ENCODE measurements at regions not wholly inside any gene's neighbourhood (a gene's known extent, or its start where the extent isn't known, plus 50 kb on each side); places are given as distances from the start of the nearest gene placed in this dataset.
"Not testable (repeated sequence)": the region's sequence is repeated elsewhere in the genome, so short reads cannot be mapped to it uniquely, and the experiment has no call there.

- H3K4me1 Mint-ChIP-seq (ENCODE audit: low read depth), result peaks cover 6% of the 10 kb centered on the region
- no peaks in the 10 kb centered on the region for H3K36me3 Mint-ChIP-seq (ENCODE audit: insufficient read depth)
- no peak for DNase-seq (ENCODE audit: low spot score, unreplicated experiment)
- H3K4me3 Mint-ChIP-seq (ENCODE audit: low read depth), result no peak overlapping the region
- peak overlapping the region; percentile 51 for H3K27ac Mint-ChIP-seq
- no peaks in the 10 kb centered on the region for H3K27me3 Mint-ChIP-seq
- TF ChIP-seq, protein P1, sequence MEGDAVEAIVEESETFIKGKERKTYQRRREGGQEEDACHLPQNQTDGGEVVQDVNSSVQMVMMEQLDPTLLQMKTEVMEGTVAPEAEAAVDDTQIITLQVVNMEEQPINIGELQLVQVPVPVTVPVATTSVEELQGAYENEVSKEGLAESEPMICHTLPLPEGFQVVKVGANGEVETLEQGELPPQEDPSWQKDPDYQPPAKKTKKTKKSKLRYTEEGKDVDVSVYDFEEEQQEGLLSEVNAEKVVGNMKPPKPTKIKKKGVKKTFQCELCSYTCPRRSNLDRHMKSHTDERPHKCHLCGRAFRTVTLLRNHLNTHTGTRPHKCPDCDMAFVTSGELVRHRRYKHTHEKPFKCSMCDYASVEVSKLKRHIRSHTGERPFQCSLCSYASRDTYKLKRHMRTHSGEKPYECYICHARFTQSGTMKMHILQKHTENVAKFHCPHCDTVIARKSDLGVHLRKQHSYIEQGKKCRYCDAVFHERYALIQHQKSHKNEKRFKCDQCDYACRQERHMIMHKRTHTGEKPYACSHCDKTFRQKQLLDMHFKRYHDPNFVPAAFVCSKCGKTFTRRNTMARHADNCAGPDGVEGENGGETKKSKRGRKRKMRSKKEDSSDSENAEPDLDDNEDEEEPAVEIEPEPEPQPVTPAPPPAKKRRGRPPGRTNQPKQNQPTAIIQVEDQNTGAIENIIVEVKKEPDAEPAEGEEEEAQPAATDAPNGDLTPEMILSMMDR (IDR thresholded peaks at IDR 0.05; ENCODE audit: unreplicated experiment), result no peak
- H3K9me3 Mint-ChIP-seq (ENCODE audit: low read depth), result no peaks in the 10 kb centered on the region
These were observed 77.0 kb upstream of the SGK1 start for GRCh38 chr6:134394905-134395304.

DNA sequence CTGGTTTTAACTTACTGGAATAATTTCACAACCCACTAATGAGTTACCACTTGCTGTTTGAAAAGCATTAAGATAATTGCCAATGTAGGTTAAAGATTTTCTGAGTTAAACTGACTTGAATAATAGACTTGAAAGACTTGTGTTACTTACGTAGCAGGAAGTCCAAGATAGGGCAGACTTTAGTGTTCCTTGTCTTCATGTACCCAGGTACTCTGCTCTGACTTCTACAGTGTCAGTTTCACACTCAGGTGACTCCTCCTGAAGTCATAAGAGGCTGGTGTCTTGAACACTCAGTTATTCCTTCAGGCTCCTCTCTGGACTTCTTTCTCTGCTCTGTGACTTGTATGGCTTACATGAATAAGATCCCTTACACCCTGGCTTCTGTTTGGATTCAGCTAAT is 76.3 kb upstream of the SGK1 start:
- Mint-ChIP-seq H3K27ac (peak overlapping the region; percentile 51), H3K36me3 (ENCODE audit: insufficient read depth) (no peaks in the 10 kb centered on the region), H3K27me3 (no peaks in the 10 kb centered on the region), H3K9me3 (ENCODE audit: low read depth) (no peaks in the 10 kb centered on the region), H3K4me1 (ENCODE audit: low read depth) (peaks cover 6% of the 10 kb centered on the region), H3K4me3 (ENCODE audit: low read depth) (no peak overlapping the region)
- TF ChIP-seq, protein P1 (IDR thresholded peaks at IDR 0.05; ENCODE audit: unreplicated experiment), result no peak
- no peak for DNase-seq (ENCODE audit: low spot score, unreplicated experiment)

- no peak for DNase-seq (ENCODE audit: low spot score, unreplicated experiment)
- no peaks in the 10 kb centered on the region for H3K27me3 Mint-ChIP-seq
- no peak overlapping the region for H3K4me3 Mint-ChIP-seq (ENCODE audit: low read depth)
- TF ChIP-seq, protein P1 (IDR thresholded peaks at IDR 0.05; ENCODE audit: unreplicated experiment), result no peak
- peaks cover 6% of the 10 kb centered on the region for H3K4me1 Mint-ChIP-seq (ENCODE audit: low read depth)
- H3K36me3 Mint-ChIP-seq (ENCODE audit: insufficient read depth), result no peaks in the 10 kb centered on the region
- H3K27ac Mint-ChIP-seq, result no peak overlapping the region
- no peaks in the 10 kb centered on the region for H3K9me3 Mint-ChIP-seq (ENCODE audit: low read depth)
These were observed 73.3 kb upstream of the SGK1 start for GRCh38 chr6:134391205-134391604.

DNA sequence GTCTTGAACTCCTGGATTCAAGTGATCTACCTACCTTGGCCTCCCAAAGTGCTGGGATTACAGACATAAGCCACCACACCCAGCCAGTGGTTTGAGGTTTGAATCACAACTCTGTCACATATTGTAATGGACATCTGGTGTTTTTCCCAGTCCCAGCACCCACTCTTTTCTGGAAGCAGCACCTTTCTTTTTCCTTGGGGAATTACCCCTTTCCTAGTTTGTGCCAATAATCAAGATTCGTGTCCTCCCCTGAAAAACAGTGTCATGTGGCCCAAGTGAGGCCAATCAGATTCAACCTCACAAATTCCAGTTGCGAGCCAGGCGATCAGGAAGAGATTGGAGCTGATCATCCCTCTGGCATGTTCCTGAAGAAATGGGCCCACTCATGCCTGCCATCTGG is 71.7 kb upstream of the SGK1 start:
- Mint-ChIP-seq H3K4me1 (ENCODE audit: low read depth) (peaks cover 9% of the 10 kb centered on the region), H3K4me3 (ENCODE audit: low read depth) (no peak overlapping the region), H3K9me3 (ENCODE audit: low read depth) (peaks cover 2% of the 10 kb centered on the region), H3K27me3 (no peaks in the 10 kb centered on the region), H3K36me3 (ENCODE audit: insufficient read depth) (no peaks in the 10 kb centered on the region), H3K27ac (no peak overlapping the region)
- no peak for DNase-seq (ENCODE audit: low spot score, unreplicated experiment)
- TF ChIP-seq, protein P1 (IDR thresholded peaks at IDR 0.05; ENCODE audit: unreplicated experiment), result no peak

DNA sequence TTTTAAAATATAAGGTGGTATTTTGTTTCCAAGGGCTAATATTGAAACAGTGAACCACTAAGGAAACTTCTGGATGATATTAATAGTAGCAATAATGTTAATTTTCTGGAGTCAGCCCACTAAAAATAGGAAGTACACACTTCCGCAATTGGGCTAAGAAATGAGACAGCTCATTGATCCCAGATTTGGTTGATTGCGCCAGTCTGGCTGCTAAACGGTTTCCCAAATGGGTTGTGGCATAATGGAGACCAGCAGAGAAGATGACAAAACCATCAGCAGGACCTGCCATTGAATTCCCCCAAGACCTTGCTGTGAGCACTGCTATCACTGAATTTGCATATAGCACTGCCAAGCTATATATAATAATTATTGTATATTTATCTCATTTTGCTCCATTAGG is 71.2 kb upstream of the SGK1 start:
- Mint-ChIP-seq H3K4me3 (ENCODE audit: low read depth) (no peak overlapping the region), H3K27me3 (no peaks in the 10 kb centered on the region), H3K27ac (no peak overlapping the region), H3K36me3 (ENCODE audit: insufficient read depth) (no peaks in the 10 kb centered on the region), H3K4me1 (ENCODE audit: low read depth) (peaks cover 7% of the 10 kb centered on the region), H3K9me3 (ENCODE audit: low read depth) (peaks cover 2% of the 10 kb centered on the region)
- DNase-seq (ENCODE audit: low spot score, unreplicated experiment), result no peak
- TF ChIP-seq, protein P1 (IDR thresholded peaks at IDR 0.05; ENCODE audit: unreplicated experiment), result no peak

DNA sequence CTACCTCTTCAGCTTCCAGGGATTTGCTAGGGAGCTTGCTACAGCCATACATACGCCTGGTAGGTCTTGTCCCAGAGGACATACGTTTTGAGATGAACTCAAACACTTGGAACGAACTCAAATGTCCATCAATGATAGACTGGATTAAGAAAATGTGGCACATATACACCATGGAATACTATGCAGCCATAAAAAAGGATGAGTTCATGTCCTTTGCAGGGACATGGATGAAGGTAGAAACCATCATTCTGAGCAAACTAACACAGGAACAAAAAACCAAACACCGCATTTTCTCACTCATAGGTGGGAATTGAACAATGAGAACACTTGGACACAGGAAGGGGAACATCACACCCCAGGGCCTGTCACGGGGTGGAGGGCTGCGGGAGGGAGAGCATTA is 68.6 kb upstream of the SGK1 start:
- H3K27me3 Mint-ChIP-seq; H3K9me3 Mint-ChIP-seq (ENCODE audit: low read depth); H3K36me3 Mint-ChIP-seq (ENCODE audit: insufficient read depth); H3K4me3 Mint-ChIP-seq (ENCODE audit: low read depth); DNase-seq (ENCODE audit: low spot score, unreplicated experiment): not testable (repeated sequence)
- Mint-ChIP-seq H3K27ac (peak overlapping the region; percentile 71), H3K4me1 (ENCODE audit: low read depth) (peaks cover 18% of the 10 kb centered on the region)
